ENCODE measurements at regions not wholly inside any gene's neighbourhood (a gene's known extent, or its start where the extent isn't known, plus 50 kb on each side); places are given as distances from the start of the nearest gene placed in this dataset.
A peak's percentile ranks its signal among the peaks of the same experiment; 100 is the strongest.

DNA sequence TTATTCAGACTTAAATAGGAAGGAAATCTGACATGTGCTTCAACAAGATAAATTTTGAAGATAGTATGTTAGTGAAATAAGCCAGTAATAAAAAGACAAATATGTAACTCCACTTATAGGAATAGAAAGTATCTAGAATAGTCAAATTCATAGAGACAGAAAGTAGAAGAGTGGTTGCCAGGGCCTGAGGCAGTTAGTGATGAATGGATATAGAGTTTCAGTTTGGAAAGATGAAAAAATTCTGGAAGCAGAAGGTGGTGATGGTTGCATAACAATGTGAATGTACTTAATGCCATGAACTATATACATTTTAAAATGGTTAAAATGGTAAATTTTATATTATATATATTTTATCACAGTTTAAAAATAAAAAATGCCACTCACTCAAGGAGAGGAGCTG lies 54.3 kb downstream of the HAND2 start:
- no peak for TF ChIP-seq POLR2A (IDR thresholded peaks at IDR 0.05)
- TF ChIP-seq, protein P1, sequence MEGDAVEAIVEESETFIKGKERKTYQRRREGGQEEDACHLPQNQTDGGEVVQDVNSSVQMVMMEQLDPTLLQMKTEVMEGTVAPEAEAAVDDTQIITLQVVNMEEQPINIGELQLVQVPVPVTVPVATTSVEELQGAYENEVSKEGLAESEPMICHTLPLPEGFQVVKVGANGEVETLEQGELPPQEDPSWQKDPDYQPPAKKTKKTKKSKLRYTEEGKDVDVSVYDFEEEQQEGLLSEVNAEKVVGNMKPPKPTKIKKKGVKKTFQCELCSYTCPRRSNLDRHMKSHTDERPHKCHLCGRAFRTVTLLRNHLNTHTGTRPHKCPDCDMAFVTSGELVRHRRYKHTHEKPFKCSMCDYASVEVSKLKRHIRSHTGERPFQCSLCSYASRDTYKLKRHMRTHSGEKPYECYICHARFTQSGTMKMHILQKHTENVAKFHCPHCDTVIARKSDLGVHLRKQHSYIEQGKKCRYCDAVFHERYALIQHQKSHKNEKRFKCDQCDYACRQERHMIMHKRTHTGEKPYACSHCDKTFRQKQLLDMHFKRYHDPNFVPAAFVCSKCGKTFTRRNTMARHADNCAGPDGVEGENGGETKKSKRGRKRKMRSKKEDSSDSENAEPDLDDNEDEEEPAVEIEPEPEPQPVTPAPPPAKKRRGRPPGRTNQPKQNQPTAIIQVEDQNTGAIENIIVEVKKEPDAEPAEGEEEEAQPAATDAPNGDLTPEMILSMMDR (IDR thresholded peaks at IDR 0.05): no peak
- Histone ChIP-seq H3K27me3 (no peaks in the 10 kb centered on the region), H3K9me3 (no peaks in the 10 kb centered on the region), H3K4me3 (no peak overlapping the region), H3K4me1 (no peaks in the 10 kb centered on the region), H3K36me3 (ENCODE audit: low read depth, missing control alignments) (no peaks in the 10 kb centered on the region), H3K27ac (no peak overlapping the region)
- intact Hi-C loops (cut with DNase I; ENCODE audit: low total_unique reads): no loop called here
- DNase-seq: no peak

DNA sequence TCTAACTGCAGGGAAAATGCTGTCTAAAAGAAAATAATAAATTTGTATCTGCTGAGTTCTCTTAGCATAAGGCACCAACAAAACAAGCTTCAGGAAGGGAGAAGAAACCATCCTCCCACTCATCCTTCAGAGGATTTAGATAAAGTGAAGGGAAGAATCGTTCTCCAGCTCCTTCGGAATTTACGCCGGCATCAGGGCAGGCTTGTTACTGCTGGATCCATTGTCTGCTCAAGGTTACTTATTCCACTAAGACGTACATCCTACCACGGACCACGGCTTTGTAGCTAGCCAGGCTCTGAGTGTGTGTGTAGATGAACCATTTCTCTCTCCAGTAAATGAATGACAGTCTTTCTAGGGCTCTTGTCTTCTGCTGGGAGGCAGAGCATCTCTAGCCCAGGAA lies 60.4 kb downstream of the HAND2 start:
- no peaks in the 10 kb centered on the region for H3K9me3 ChIP-seq
- intact Hi-C loops (cut with DNase I; ENCODE audit: low total_unique reads): no loop called here
- peak; percentile 43 for DNase-seq
- H3K36me3 ChIP-seq (ENCODE audit: low read depth, missing control alignments): no peaks in the 10 kb centered on the region
- 41 to 60% methylated on average over 7 of the region's 7 CpGs for WGBS, 2 donors
- H3K4me1 ChIP-seq: no peaks in the 10 kb centered on the region
- H3K4me3 ChIP-seq: no peak overlapping the region
- no peaks in the 10 kb centered on the region for H3K27me3 ChIP-seq
- H3K27ac ChIP-seq: no peak overlapping the region
- TF ChIP-seq, protein P1 (IDR thresholded peaks at IDR 0.05): no peak
- TF ChIP-seq POLR2A (IDR thresholded peaks at IDR 0.05): no peak

GRCh38 chr4:173468314-173468713 lies 61.7 kb downstream of the HAND2 start:
- Histone ChIP-seq H3K4me1 (no peaks in the 10 kb centered on the region), H3K4me3 (no peak overlapping the region), H3K9me3 (no peaks in the 10 kb centered on the region), H3K36me3 (ENCODE audit: low read depth, missing control alignments) (no peaks in the 10 kb centered on the region), H3K27me3 (no peaks in the 10 kb centered on the region), H3K27ac (no peak overlapping the region)
- intact Hi-C loops (cut with DNase I; ENCODE audit: low total_unique reads): no loop called here
- DNase-seq: no peak
- TF ChIP-seq POLR2A (IDR thresholded peaks at IDR 0.05): no peak
- TF ChIP-seq, protein P1 (IDR thresholded peaks at IDR 0.05): no peak

DNA sequence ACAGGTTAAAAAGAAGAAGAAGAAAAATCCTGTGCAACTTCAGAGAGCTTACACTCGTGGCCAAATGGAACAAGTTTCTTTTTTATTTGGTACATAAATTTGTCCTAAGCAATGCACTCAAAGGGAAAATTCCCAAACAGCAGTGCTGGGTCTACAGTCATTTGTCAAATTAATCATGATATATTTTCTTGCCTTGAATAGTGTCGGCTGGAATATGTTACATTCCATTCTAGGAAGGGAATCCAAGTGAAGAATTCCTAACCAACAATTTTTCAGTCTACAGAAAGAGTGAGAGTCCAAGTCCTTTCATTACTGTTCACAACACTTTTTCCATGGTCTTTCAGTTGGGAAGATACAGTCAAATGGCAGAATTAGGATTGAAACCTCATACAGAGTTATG lies 63.9 kb downstream of the HAND2 start:
- Histone ChIP-seq H3K27ac (no peak overlapping the region), H3K27me3 (no peaks in the 10 kb centered on the region), H3K36me3 (ENCODE audit: low read depth, missing control alignments) (no peaks in the 10 kb centered on the region), H3K9me3 (no peaks in the 10 kb centered on the region), H3K4me1 (no peaks in the 10 kb centered on the region), H3K4me3 (no peak overlapping the region)
- TF ChIP-seq, protein P1 (IDR thresholded peaks at IDR 0.05): no peak
- TF ChIP-seq POLR2A (IDR thresholded peaks at IDR 0.05): no peak
- no peak for DNase-seq
- 63 to 64% methylated on average over 2 of the region's 2 CpGs for WGBS, 2 donors
- intact Hi-C loops (cut with DNase I; ENCODE audit: low total_unique reads): no loop called here

GRCh38 chr4:173464481-173464880 lies 65.5 kb downstream of the HAND2 start:
- Histone ChIP-seq H3K4me3 (no peak overlapping the region), H3K9me3 (no peaks in the 10 kb centered on the region), H3K27ac (no peak overlapping the region), H3K4me1 (no peaks in the 10 kb centered on the region), H3K36me3 (ENCODE audit: low read depth, missing control alignments) (no peaks in the 10 kb centered on the region), H3K27me3 (no peaks in the 10 kb centered on the region)
- WGBS, 2 donors: 93% methylated on average over 2 of the region's 2 CpGs
- no peak for DNase-seq
- no peak for TF ChIP-seq POLR2A (IDR thresholded peaks at IDR 0.05)
- TF ChIP-seq, protein P1 (IDR thresholded peaks at IDR 0.05): no peak
- intact Hi-C loops (cut with DNase I; ENCODE audit: low total_unique reads): no loop called here

Measured in testis (tissue), 2 donors.